ENCODE measurements at regions not wholly inside any gene's neighbourhood (a gene's known extent, or its start where the extent isn't known, plus 50 kb on each side); places are given as distances from the start of the nearest gene placed in this dataset.

DNA sequence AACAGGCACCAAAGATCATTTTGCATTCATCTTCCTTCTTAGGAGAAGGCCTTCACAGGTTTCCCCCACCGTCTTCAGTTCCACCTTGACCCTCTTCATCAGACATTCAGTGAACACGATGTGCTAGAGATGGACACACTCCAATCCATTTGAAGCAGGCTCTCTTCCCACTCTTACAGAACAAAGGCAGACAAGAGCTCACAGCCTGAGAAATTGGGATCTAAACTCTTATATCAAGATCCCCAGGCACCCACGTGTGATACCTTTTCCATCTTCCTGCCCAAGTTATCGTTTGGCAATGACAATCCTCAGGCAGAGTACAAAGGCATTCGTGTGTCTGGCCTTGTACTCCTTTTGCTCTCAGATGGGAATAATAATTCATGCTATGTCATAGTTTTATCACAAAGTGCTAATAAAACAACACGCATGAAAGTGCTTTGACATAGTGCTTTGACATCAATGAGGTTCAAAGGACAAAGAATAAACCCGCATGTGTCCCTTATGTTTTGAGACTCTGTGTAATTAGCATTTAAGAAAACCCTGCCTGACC is 369.3 kb upstream of the KLHL29 start:
- intact Hi-C loops (cut with DNase I): no loop called here
- DNase-seq: no peak
- Histone ChIP-seq H3K9me3 (no peaks in the 10 kb centered on the region), H3K27ac (no peak overlapping the region), H3K4me1 (ENCODE audit: insufficient read depth) (no peaks in the 10 kb centered on the region), H3K4me3 (no peak overlapping the region), H3K27me3 (no peaks in the 10 kb centered on the region), H3K36me3 (no peaks in the 10 kb centered on the region)
- WGBS, 3 donors: 42 to 47% (median 46%) methylated on average over 7 of the region's 7 CpGs
- no peak for TF ChIP-seq EP300 (IDR thresholded peaks at IDR 0.05)
- TF ChIP-seq, protein P1, sequence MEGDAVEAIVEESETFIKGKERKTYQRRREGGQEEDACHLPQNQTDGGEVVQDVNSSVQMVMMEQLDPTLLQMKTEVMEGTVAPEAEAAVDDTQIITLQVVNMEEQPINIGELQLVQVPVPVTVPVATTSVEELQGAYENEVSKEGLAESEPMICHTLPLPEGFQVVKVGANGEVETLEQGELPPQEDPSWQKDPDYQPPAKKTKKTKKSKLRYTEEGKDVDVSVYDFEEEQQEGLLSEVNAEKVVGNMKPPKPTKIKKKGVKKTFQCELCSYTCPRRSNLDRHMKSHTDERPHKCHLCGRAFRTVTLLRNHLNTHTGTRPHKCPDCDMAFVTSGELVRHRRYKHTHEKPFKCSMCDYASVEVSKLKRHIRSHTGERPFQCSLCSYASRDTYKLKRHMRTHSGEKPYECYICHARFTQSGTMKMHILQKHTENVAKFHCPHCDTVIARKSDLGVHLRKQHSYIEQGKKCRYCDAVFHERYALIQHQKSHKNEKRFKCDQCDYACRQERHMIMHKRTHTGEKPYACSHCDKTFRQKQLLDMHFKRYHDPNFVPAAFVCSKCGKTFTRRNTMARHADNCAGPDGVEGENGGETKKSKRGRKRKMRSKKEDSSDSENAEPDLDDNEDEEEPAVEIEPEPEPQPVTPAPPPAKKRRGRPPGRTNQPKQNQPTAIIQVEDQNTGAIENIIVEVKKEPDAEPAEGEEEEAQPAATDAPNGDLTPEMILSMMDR (IDR thresholded peaks at IDR 0.05): no peak
- no peak for TF ChIP-seq POLR2A (IDR thresholded peaks at IDR 0.05)

GRCh38 chr2:23019476-23019875 is 365.5 kb upstream of the KLHL29 start:
- no peaks in the 10 kb centered on the region for H3K9me3 ChIP-seq
- no peaks in the 10 kb centered on the region for H3K27me3 ChIP-seq
- WGBS, 3 donors: 19 to 44% (median 22%) methylated on average over 1 of the region's 1 CpG
- TF ChIP-seq EP300 (IDR thresholded peaks at IDR 0.05): no peak
- TF ChIP-seq, protein P1 (IDR thresholded peaks at IDR 0.05): no peak
- no peak for TF ChIP-seq POLR2A (IDR thresholded peaks at IDR 0.05)
- no peak overlapping the region for H3K4me3 ChIP-seq
- DNase-seq: no peak
- H3K4me1 ChIP-seq (ENCODE audit: insufficient read depth): no peaks in the 10 kb centered on the region
- intact Hi-C loops (cut with DNase I): no loop called here
- H3K36me3 ChIP-seq: no peaks in the 10 kb centered on the region
- H3K27ac ChIP-seq: no peak overlapping the region

GRCh38 chr2:23020659-23021058 is 364.3 kb upstream of the KLHL29 start:
- DNase-seq: no peak
- intact Hi-C loops (cut with DNase I): no loop called here
- Histone ChIP-seq H3K27me3 (no peaks in the 10 kb centered on the region), H3K4me3 (no peak overlapping the region), H3K27ac (no peak overlapping the region), H3K4me1 (ENCODE audit: insufficient read depth) (no peaks in the 10 kb centered on the region), H3K9me3 (no peaks in the 10 kb centered on the region), H3K36me3 (no peaks in the 10 kb centered on the region)
- TF ChIP-seq EP300 (IDR thresholded peaks at IDR 0.05) (no peak), POLR2A (IDR thresholded peaks at IDR 0.05) (no peak)
- TF ChIP-seq, protein P1 (IDR thresholded peaks at IDR 0.05): no peak
- WGBS, 3 donors: 71 to 84% (median 75%) methylated on average over 6 of the region's 6 CpGs

- WGBS, 3 donors: 70 to 86% (median 73%) methylated on average over 13 of the region's 13 CpGs
- intact Hi-C loops (cut with DNase I): no loop called here
- Histone ChIP-seq H3K27ac (no peak overlapping the region), H3K27me3 (no peaks in the 10 kb centered on the region), H3K36me3 (no peaks in the 10 kb centered on the region), H3K4me3 (no peak overlapping the region), H3K9me3 (no peaks in the 10 kb centered on the region), H3K4me1 (ENCODE audit: insufficient read depth) (no peaks in the 10 kb centered on the region)
- DNase-seq: no peak
- TF ChIP-seq, protein P1 (IDR thresholded peaks at IDR 0.05): no peak
Observed at GRCh38 chr2:23021311-23022120, 363.5 kb upstream of the KLHL29 start.

Measured in ovary (tissue), 7 donors.